RWPE1 (cell line): ENCODE measurements at regions not wholly inside any gene's neighbourhood (a gene's known extent, or its start where the extent isn't known, plus 50 kb on each side); places are given as distances from the start of the nearest gene placed in this dataset.

Source experiments
- CTCF ChIA-PET: fragments of 350-600 bp; sonication (Branson Sonifier 250); formaldehyde crosslinking; extraction: SDS; loops from one replicate; lab custom pipeline; 2021; lab: Yijun Ruan, JAX
- POLR2A ChIA-PET: fragments of 400-600 bp; formaldehyde crosslinking; extraction: SDS; loops from one replicate; lab custom pipeline; 2020; ENCODE audit warnings: antibody characterized with exemption; ENCODE audit not compliant: low non-redundant PET; lab: Yijun Ruan, JAX
- DNase-seq: peaks from one replicate; pipeline ENCODE4 v3.0.0; 2012; ENCODE audit warnings: low spot score
- H3K27ac ChIP-seq: fragments of 450-650 bp; 2 replicates; pipeline ENCODE4 v1.5.1; 2017
- CTCF ChIP-seq: fragments of 450-650 bp; conservative IDR thresholded peaks from 2 replicates; pipeline ENCODE4 v1.5.1; 2017; ENCODE audit warnings: low read depth, mild to moderate bottlenecking

GRCh38 chr14:95394297-95395097 is 74.8 kb upstream of the CLMN start:
- no peak for DNase-seq
- no peak for TF ChIP-seq CTCF
- ChIA-PET CTCF (no interaction called here), POLR2A (no interaction called here)
- H3K27ac ChIP-seq, result no peak overlapping the region

- CTCF ChIA-PET, result interaction anchor here (0.6 kb wide), 1 partner anchor 65 kb away, joined by 3 read pairs; no protein-coding TSS in a partner anchor
These were observed 73.1 kb upstream of the CLMN start for GRCh38 chr14:95392841-95393240.

GRCh38 chr14:95391331-95391730 is 71.6 kb upstream of the CLMN start:
- ChIA-PET CTCF (no interaction called here), POLR2A (no interaction called here)
- TF ChIP-seq CTCF, result no peak

More at GRCh38 chr14:95392841-95393240, 73.1 kb upstream of the CLMN start:
- POLR2A ChIA-PET, result no interaction called here
- TF ChIP-seq CTCF, result no peak
- H3K27ac ChIP-seq, result no peak overlapping the region
- no peak for DNase-seq

GRCh38 chr14:95389471-95390011 is 69.8 kb upstream of the CLMN start:
- DNase-seq, result no peak
- no peak overlapping the region for H3K27ac ChIP-seq
- POLR2A ChIA-PET, result no interaction called here
- TF ChIP-seq CTCF, result no peak
- CTCF ChIA-PET, result no interaction called here

More at GRCh38 chr14:95391331-95391730, 71.6 kb upstream of the CLMN start:
- DNase-seq, result no peak
- no peak overlapping the region for H3K27ac ChIP-seq

- DNase-seq, result no peak
- ChIA-PET POLR2A (interaction anchor here (0.5 kb wide), 1 partner anchor 267 kb away, joined by 3 read pairs; no protein-coding TSS in a partner anchor), CTCF (interaction anchor here (0.7 kb wide), 1 partner anchor 38 kb away, joined by 3 read pairs; no protein-coding TSS in a partner anchor)
- no peak for TF ChIP-seq CTCF
- H3K27ac ChIP-seq, result no peak overlapping the region
These were observed 69.0 kb upstream of the CLMN start for GRCh38 chr14:95388699-95389098.

- no peak for DNase-seq
- H3K27ac ChIP-seq, result no peak overlapping the region
- ChIA-PET POLR2A (interaction anchor here (0.5 kb wide), 1 partner anchor 266 kb away, joined by 3 read pairs; no protein-coding TSS in a partner anchor), CTCF (interaction anchor here (0.7 to 0.8 kb wide), 2 partner anchors 39 to 700 kb away, joined by 3 to 4 read pairs; no protein-coding TSS in a partner anchor)
- no peak for TF ChIP-seq CTCF
These were observed 68.2 kb upstream of the CLMN start for GRCh38 chr14:95387826-95388445.
